OCI-LY3 (cell line): ENCODE measurements at regions not wholly inside any gene's neighbourhood (a gene's known extent, or its start where the extent isn't known, plus 50 kb on each side); places are given as distances from the start of the nearest gene placed in this dataset.

Experiments
- H2AFZ ChIP-seq: fragments of 200-600, 300-600 bp; shearing (Covaris generic); 2 replicates; pipeline ENCODE4 v1.6.0; 2014; ENCODE audit warnings: antibody characterized with exemption, low read depth, low read length
- H3K27ac ChIP-seq: fragments of 200-600, 300-600 bp; sonication (generic); 2 replicates; pipeline ENCODE4 v1.5.1; 2014; ENCODE audit warnings: mild to moderate bottlenecking, low read length, moderate library complexity, mixed read lengths
- H3K27me3 ChIP-seq: fragments of 200-600, 300-600 bp; sonication (generic); 2 replicates; pipeline ENCODE4 v1.6.1; 2014; ENCODE audit warnings: low read depth, low read length, mixed read lengths
- H3K36me3 ChIP-seq: fragments of 200-600, 300-600 bp; sonication (generic); replicated peaks from 2 replicates; pipeline ENCODE3; 2014; ENCODE audit warnings: low read depth, low read length, mixed read lengths
- H3K4me1 ChIP-seq: fragments of 300-600, 200-600 bp; sonication (generic); 2 replicates; pipeline ENCODE4 v1.6.1; 2014; ENCODE audit warnings: low read length, mixed read lengths
- H3K4me2 ChIP-seq: fragments of 200-600, 300-600 bp; sonication (generic); 2 replicates; pipeline ENCODE4 v1.6.1; 2014; ENCODE audit warnings: low read length, mixed read lengths
- H3K4me3 ChIP-seq: fragments of 300-600, 200-600 bp; sonication (generic); 2 replicates; pipeline ENCODE4 v1.5.1; 2014; ENCODE audit warnings: antibody characterized with exemption, mild to moderate bottlenecking, low read length, moderate library complexity
- H3K79me2 ChIP-seq: fragments of 300-600, 200-600 bp; shearing (Covaris generic); 2 replicates; pipeline ENCODE4 v1.6.1; 2014; ENCODE audit warnings: mild to moderate bottlenecking, low read length, mixed read lengths
- H3K9ac ChIP-seq: fragments of 300-600, 200-600 bp; shearing (Covaris generic); 2 replicates; pipeline ENCODE4 v1.6.0; 2014; ENCODE audit warnings: mild to moderate bottlenecking, low read length, moderate library complexity
- H3K9me3 ChIP-seq: fragments of 200-600, 300-600 bp; shearing (Covaris generic); 2 replicates; pipeline ENCODE4 v1.6.1; 2014; ENCODE audit warnings: low read length, mixed read lengths; ENCODE audit not compliant: insufficient read depth
- H4K20me1 ChIP-seq: fragments of 200-600, 300-600 bp; sonication (generic); 2 replicates; pipeline ENCODE4 v1.6.1; 2016; ENCODE audit warnings: low read length, mixed read lengths; ENCODE audit not compliant: insufficient read depth
- CTCF ChIP-seq: fragments of 200-600, 300-600 bp; sonication (generic); IDR thresholded peaks from 2 replicates; pipeline ENCODE4 v1.5.1; 2014; ENCODE audit warnings: antibody characterized with exemption, low read length, low read depth
- EZH2phosphoT487 ChIP-seq: fragments of 200-600 bp; shearing (Covaris generic); IDR thresholded peaks from 2 replicates; pipeline ENCODE4 v1.6.1; 2018; ENCODE audit warnings: antibody characterized with exemption, mixed run types, low read depth

GRCh38 chr16:58970775-58971174, 236.7 kb upstream of the GOT2 start:
- no peak overlapping the region for H3K4me3 ChIP-seq
- 0 out of 2 replicates have a peak, but pooled peaks cover 6% of the 10 kb centered on the region for H3K4me1 ChIP-seq
- no peaks in the 10 kb centered on the region for H3K36me3 ChIP-seq
- peak overlapping the region; percentile 24 for H3K4me2 ChIP-seq
- H3K9me3 ChIP-seq: no peaks in the 10 kb centered on the region
- no peaks in the 10 kb centered on the region for H4K20me1 ChIP-seq
- H3K27ac ChIP-seq: no peak overlapping the region
- H3K79me2 ChIP-seq: no peaks in the 10 kb centered on the region
- no peak for TF ChIP-seq EZH2phosphoT487
- TF ChIP-seq CTCF: no peak
- H3K9ac ChIP-seq: no peak overlapping the region
- H2AFZ ChIP-seq: no peak overlapping the region
- no peaks in the 10 kb centered on the region for H3K27me3 ChIP-seq

- Histone ChIP-seq H3K4me1 (no peaks in the 10 kb centered on the region), H3K4me2 (no peak overlapping the region), H3K27me3 (no peaks in the 10 kb centered on the region), H3K9ac (no peak overlapping the region), H3K79me2 (no peaks in the 10 kb centered on the region), H4K20me1 (no peaks in the 10 kb centered on the region), H3K27ac (no peak overlapping the region), H3K9me3 (no peaks in the 10 kb centered on the region), H3K36me3 (no peaks in the 10 kb centered on the region), H2AFZ (no peak overlapping the region), H3K4me3 (no peak overlapping the region)
- TF ChIP-seq CTCF: no peak
- no peak for TF ChIP-seq EZH2phosphoT487
These were observed 229.4 kb upstream of the GOT2 start for GRCh38 chr16:58963479-58963878.

GRCh38 chr16:58962811-58963210, 228.7 kb upstream of the GOT2 start:
- Histone ChIP-seq H4K20me1 (no peaks in the 10 kb centered on the region), H3K9me3 (no peaks in the 10 kb centered on the region), H3K4me1 (no peaks in the 10 kb centered on the region), H3K79me2 (no peaks in the 10 kb centered on the region), H3K4me2 (no peak overlapping the region), H3K9ac (no peak overlapping the region), H2AFZ (no peak overlapping the region), H3K27me3 (no peaks in the 10 kb centered on the region), H3K36me3 (no peaks in the 10 kb centered on the region), H3K27ac (no peak overlapping the region), H3K4me3 (no peak overlapping the region)
- TF ChIP-seq CTCF (no peak), EZH2phosphoT487 (no peak)

- Histone ChIP-seq H3K4me2 (no peak overlapping the region), H3K4me1 (no peaks in the 10 kb centered on the region), H3K36me3 (no peaks in the 10 kb centered on the region), H4K20me1 (no peaks in the 10 kb centered on the region), H3K27me3 (no peaks in the 10 kb centered on the region), H3K9ac (no peak overlapping the region), H3K79me2 (no peaks in the 10 kb centered on the region), H3K27ac (no peak overlapping the region), H3K9me3 (no peaks in the 10 kb centered on the region), H3K4me3 (no peak overlapping the region), H2AFZ (no peak overlapping the region)
- no peak for TF ChIP-seq CTCF
- TF ChIP-seq EZH2phosphoT487: no peak
These were observed 226.4 kb upstream of the GOT2 start for GRCh38 chr16:58960484-58960883.
